HepG2 (cell line): ENCODE measurements at regions not wholly inside any gene's neighbourhood (a gene's known extent, or its start where the extent isn't known, plus 50 kb on each side); places are given as distances from the start of the nearest gene placed in this dataset.
A peak's percentile ranks its signal among the peaks of the same experiment; 100 is the strongest.

Source experiments
- ASH2L ChIP-seq: fragments of 300-600, 200-600 bp; sonication (generic); IDR thresholded peaks from 2 replicates; pipeline ENCODE4 v1.7.0; 2017; ENCODE audit warnings: low read depth, mild to moderate bottlenecking, moderate library complexity, mixed read lengths, low read length; ENCODE audit not compliant: insufficient read length
- CEBPG ChIP-seq: IDR thresholded peaks from 2 replicates; pipeline ENCODE4 v1.6.1; 2016
- DZIP1 ChIP-seq: sonication (generic); formaldehyde crosslinking; IDR thresholded peaks from 2 replicates; pipeline ENCODE4 v1.5.0; 2020; ENCODE audit warnings: mild to moderate bottlenecking, missing genetic modification reagents
- E2F1 ChIP-seq: sonication (generic); formaldehyde crosslinking; IDR thresholded peaks from 2 replicates; pipeline ENCODE4 v1.5.0; 2020; ENCODE audit warnings: missing genetic modification reagents
- ETV5 ChIP-seq: IDR thresholded peaks from 2 replicates; pipeline ENCODE4 v1.6.1; 2018; ENCODE audit warnings: missing biosample characterization, missing genetic modification reagents, inconsistent platforms, borderline replicate concordance
- FOXO1 ChIP-seq: sonication (generic); formaldehyde crosslinking; IDR thresholded peaks from 2 replicates; pipeline ENCODE4 v1.4.0; 2020; ENCODE audit warnings: missing genetic modification reagents
- GFI1 ChIP-seq: sonication (generic); formaldehyde crosslinking; IDR thresholded peaks from 2 replicates; pipeline ENCODE4 v1.5.0; 2020; ENCODE audit warnings: missing genetic modification reagents, mild to moderate bottlenecking, borderline replicate concordance
- HNF4A ChIP-seq: sonication (generic); formaldehyde crosslinking; IDR thresholded peaks from 2 replicates; pipeline ENCODE4 v1.4.0; 2020; ENCODE audit warnings: missing genetic modification reagents
- RAD21 ChIP-seq: fragments of 450-650 bp; formaldehyde crosslinking; IDR thresholded peaks from 2 replicates; pipeline ENCODE4 v1.5.0; 2020; ENCODE audit warnings: mild to moderate bottlenecking
- SP4 ChIP-seq: sonication (generic); formaldehyde crosslinking; IDR thresholded peaks from 2 replicates; pipeline ENCODE4 v1.8.1; 2023; ENCODE audit warnings: mild to moderate bottlenecking, missing genetic modification reagents
- TBL1XR1 ChIP-seq: fragments of 150-350 bp; IDR thresholded peaks from 2 replicates; pipeline ENCODE4 v1.6.1; 2014; ENCODE audit warnings: borderline replicate concordance, low read length; ENCODE audit not compliant: partially characterized antibody
- TBX2 ChIP-seq: sonication (generic); formaldehyde crosslinking; IDR thresholded peaks from 2 replicates; pipeline ENCODE4 v1.5.0; 2020; ENCODE audit warnings: missing genetic modification reagents, mild to moderate bottlenecking, borderline replicate concordance
- TEAD3 ChIP-seq: optimal IDR thresholded peaks from 2 replicates; pipeline ENCODE3; 2016; ENCODE audit warnings: borderline replicate concordance
- ZBTB33 ChIP-seq: sonication (generic); formaldehyde crosslinking; IDR thresholded peaks from 2 replicates; pipeline ENCODE4 v1.4.0; 2020; ENCODE audit warnings: missing genetic modification reagents
- ZBTB37 ChIP-seq: sonication (generic); formaldehyde crosslinking; IDR thresholded peaks from 2 replicates; pipeline ENCODE4 v1.4.0; 2020; ENCODE audit warnings: mild to moderate bottlenecking, missing genetic modification reagents
- ZFP90 ChIP-seq: sonication (generic); formaldehyde crosslinking; IDR thresholded peaks from 2 replicates; pipeline ENCODE4 v1.8.0; 2022; ENCODE audit warnings: missing genetic modification reagents, mild to moderate bottlenecking, inconsistent platforms, borderline replicate concordance
- ZNF24 ChIP-seq: fragments of 450-650 bp; IDR thresholded peaks from 2 replicates; pipeline ENCODE4 v1.6.1; 2017; ENCODE audit warnings: antibody characterized with exemption, mild to moderate bottlenecking
- ZNF263 ChIP-seq: sonication (generic); formaldehyde crosslinking; IDR thresholded peaks from 2 replicates; pipeline ENCODE4 v1.4.0; 2020; ENCODE audit warnings: missing genetic modification reagents
- ZNF503 ChIP-seq: sonication (generic); formaldehyde crosslinking; IDR thresholded peaks from 2 replicates; pipeline ENCODE4 v1.4.0; 2020; ENCODE audit warnings: missing genetic modification reagents
- ZNF547 ChIP-seq: sonication (generic); formaldehyde crosslinking; IDR thresholded peaks from 2 replicates; pipeline ENCODE4 v1.5.1; 2020; ENCODE audit warnings: mild to moderate bottlenecking, missing genetic modification reagents

- TF ChIP-seq HNF4A (CRISPR knock-in tag) (peak; percentile 70), ZNF263 (CRISPR knock-in tag) (peak; percentile 93), E2F1 (CRISPR knock-in tag) (no peak), GFI1 (CRISPR knock-in tag) (0 out of 2 replicates have a peak, but pooled peaks have one; percentile 55), ZNF547 (CRISPR knock-in tag) (no peak), ASH2L (peak; percentile 33), ZNF503 (CRISPR knock-in tag) (peak; percentile 70; the same call in 1 of the 2 replicates), TEAD3 (peak; percentile 85), TBL1XR1 (no peak), SP4 (CRISPR knock-in tag) (peak; percentile 44; the same call in 1 of the 2 replicates), ZFP90 (no peak), ZBTB33 (peak; percentile 56; the same call in 1 of the 2 replicates), RAD21 (CRISPR knock-in tag) (peak; percentile 86), DZIP1 (CRISPR knock-in tag) (no peak), ZNF24 (no peak), FOXO1 (CRISPR knock-in tag) (peak; percentile 70; the same call in 1 of the 2 replicates), ETV5 (peak; percentile 66), TBX2 (CRISPR knock-in tag) (peak; percentile 99), CEBPG (CRISPR knock-in tag) (peak; percentile 62), ZBTB37 (peak; percentile 59; the same call in 1 of the 2 replicates)
These were observed 59.9 kb downstream of the IRF2BPL start (continued) for GRCh38 chr14:76968621-76969063.
